IPS DF 4.7 (cell line): ENCODE measurements at regions not wholly inside any gene's neighbourhood (a gene's known extent, or its start where the extent isn't known, plus 50 kb on each side); places are given as distances from the start of the nearest gene placed in this dataset.
"Not testable (repeated sequence)": the region's sequence is repeated elsewhere in the genome, so short reads cannot be mapped to it uniquely, and the experiment has no call there.

Source experiments
- DNase-seq: peaks from one replicate; pipeline ENCODE4 v3.0.0-alpha.2; 2013; ENCODE audit warnings: low spot score; ENCODE audit errors: extremely low read depth

DNA sequence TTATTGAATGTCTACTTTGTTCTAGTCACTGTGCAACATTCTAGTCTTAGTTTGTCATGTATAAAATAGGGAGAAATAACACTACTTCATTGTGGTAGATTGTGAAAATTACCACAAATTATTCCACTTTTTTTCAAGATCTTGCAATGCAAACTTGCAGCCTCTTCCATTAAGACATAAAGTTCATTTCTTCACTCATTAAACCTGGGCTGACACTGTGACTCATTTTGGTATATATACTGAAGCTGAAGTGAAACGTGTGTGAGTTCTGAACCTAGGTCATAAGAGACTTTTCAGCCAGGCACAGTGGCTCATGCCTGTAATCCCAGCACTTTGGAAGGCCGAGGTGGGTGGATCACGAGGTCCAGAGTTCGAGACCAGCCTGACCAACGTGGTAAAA lies 329.0 kb downstream of the BCKDHB start:
- no peak for DNase-seq

- DNase-seq = no peak
Observed at GRCh38 chr6:80434691-80435350, 328.4 kb downstream of the BCKDHB start.

GRCh38 chr6:80433673-80434025 lies 327.2 kb downstream of the BCKDHB start:
- DNase-seq = no peak

DNA sequence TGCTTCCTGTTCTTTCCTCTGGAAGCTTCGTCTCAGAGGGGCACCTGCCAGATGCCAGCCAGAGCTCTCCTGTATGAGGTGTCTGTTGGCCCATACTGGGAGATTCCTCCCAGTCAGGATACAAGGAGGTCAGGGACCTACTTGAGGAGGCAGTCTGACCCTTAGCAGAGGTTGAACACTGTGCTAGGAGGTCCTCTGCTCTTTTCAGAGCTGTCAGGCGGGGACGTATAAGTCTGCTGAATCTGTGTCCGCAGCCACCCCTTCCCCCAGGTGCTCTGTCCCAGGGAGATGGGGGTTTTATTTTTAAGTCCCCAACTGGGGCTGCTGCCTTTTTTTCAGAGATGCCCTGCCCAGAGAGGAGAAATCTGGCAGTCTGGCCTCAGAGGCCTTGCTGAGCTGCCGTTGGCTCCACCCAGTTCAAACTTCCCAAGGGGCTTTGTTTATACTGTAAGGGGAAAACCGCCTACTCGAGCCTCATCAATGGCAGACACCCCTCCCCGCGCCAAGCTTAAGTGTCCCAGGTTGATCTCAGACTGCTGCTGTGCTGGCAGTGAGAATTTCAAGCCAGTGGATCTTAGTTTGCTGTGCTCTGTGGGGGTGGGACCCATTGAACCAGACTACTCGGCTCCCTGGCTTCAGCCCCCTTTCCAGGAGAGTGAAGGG lies 326.7 kb downstream of the BCKDHB start:
- DNase-seq = no peak

DNA sequence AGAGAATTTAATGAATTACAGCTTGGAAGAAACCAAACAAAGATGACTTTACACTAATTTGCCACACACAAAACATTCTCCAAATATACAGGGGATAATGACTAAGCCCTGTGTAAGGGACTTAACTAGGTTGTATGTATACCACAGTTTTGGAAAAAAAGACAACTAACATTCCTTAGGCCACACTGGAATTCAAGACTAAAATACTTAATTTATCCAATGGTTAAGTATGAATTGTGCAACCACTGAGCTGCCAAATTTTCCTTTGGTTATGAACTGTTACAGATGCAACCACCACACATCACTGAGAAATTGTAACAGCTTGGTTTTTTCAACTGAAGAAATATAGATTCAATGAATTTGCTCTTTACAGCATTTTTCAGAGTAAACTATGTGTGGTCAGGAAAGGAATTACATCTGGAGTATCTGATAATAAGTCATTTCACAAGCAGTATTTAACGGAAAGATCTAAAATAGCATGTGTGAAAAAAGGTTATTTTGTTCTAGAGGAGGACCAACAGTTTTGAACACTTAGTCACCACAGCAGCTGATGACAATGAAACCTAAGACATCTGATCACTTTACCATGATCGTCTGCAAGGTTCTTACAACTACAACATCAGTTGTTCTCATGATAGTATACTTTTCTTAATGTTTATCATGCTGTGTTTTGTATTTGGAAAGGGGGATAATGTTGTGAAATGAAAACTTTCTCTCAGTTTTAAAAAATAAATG lies 318.8 kb downstream of the BCKDHB start:
- no peak for DNase-seq

GRCh38 chr6:80411486-80411885 lies 305.0 kb downstream of the BCKDHB start:
- DNase-seq = no peak

GRCh38 chr6:80407976-80408375 lies 301.5 kb downstream of the BCKDHB start:
- not testable (repeated sequence) for DNase-seq

GRCh38 chr6:80404889-80405288 lies 298.4 kb downstream of the BCKDHB start:
- DNase-seq = no peak

- no peak for DNase-seq
Observed at GRCh38 chr6:80403365-80403764, 296.9 kb downstream of the BCKDHB start.

GRCh38 chr6:80402266-80402665 lies 295.8 kb downstream of the BCKDHB start:
- DNase-seq = no peak
